MCF 10A (cell line): ENCODE measurements at regions not wholly inside any gene's neighbourhood (a gene's known extent, or its start where the extent isn't known, plus 50 kb on each side); places are given as distances from the start of the nearest gene placed in this dataset.

ENCODE experiments used
- BruUV-seq: library from RNA; stranded (reverse); fragments of 400-500 nt; replicated peaks from 2 replicates; lab custom pipeline; 2021; lab: Mats Ljungman, UMichigan
- CTCF ChIA-PET: fragments of 300-600 bp; sonication (Branson Sonifier 250); formaldehyde crosslinking; extraction: SDS; loops from one replicate; lab custom pipeline; 2021; ENCODE audit warnings: antibody characterized with exemption, inconsistent platforms; lab: Yijun Ruan, JAX
- POLR2A ChIA-PET: fragments of 300-600, 350-650 bp; sonication (Branson Sonifier 250); formaldehyde crosslinking; extraction: SDS; loops from one replicate; lab custom pipeline; 2020; ENCODE audit warnings: antibody characterized with exemption, inconsistent platforms; lab: Yijun Ruan, JAX
- DNase-seq: peaks from one replicate; pipeline ENCODE4 v3.0.0-alpha.2; 2018; ENCODE audit not compliant: unreplicated experiment
- H3K27ac Mint-ChIP-seq: one replicate; pipeline ENCODE4 v1.8.0; 2022; ENCODE audit warnings: mild to moderate bottlenecking, low read depth, mixed read lengths; ENCODE audit not compliant: unreplicated experiment
- H3K27me3 Mint-ChIP-seq: one replicate; pipeline ENCODE4 v1.8.0; 2022; ENCODE audit warnings: mixed read lengths; ENCODE audit not compliant: insufficient read depth, unreplicated experiment
- H3K36me3 Mint-ChIP-seq: one replicate; pipeline ENCODE4 v1.8.0; 2022; ENCODE audit warnings: mild to moderate bottlenecking, moderate library complexity, mixed read lengths; ENCODE audit not compliant: insufficient read depth, unreplicated experiment
- H3K4me1 Mint-ChIP-seq: one replicate; pipeline ENCODE4 v1.8.0; 2022; ENCODE audit warnings: mixed read lengths; ENCODE audit not compliant: insufficient read depth, unreplicated experiment
- H3K4me3 Mint-ChIP-seq: one replicate; pipeline ENCODE4 v1.8.0; 2022; ENCODE audit warnings: mild to moderate bottlenecking, moderate library complexity, mixed read lengths; ENCODE audit not compliant: unreplicated experiment
- H3K9me3 Mint-ChIP-seq: one replicate; pipeline ENCODE4 v1.8.0; 2022; ENCODE audit warnings: mixed read lengths; ENCODE audit not compliant: unreplicated experiment
- CTCF ChIP-seq: fragments of 200-600 bp; IDR thresholded peaks from one replicate; pipeline ENCODE4 v1.8.0; 2022; ENCODE audit warnings: antibody characterized with exemption, mild to moderate bottlenecking; ENCODE audit not compliant: unreplicated experiment
- intact Hi-C: fragments of 100-400 bp; cut with micrococcal nuclease; formaldehyde crosslinking; loops from 2 replicates; pipeline ENCODE4 v1.14.1; 2022

GRCh38 chr20:18971574-18971973 lies 158.0 kb downstream of the SCP2D1 start:
- no peaks in the 10 kb centered on the region for H3K27me3 Mint-ChIP-seq
- intact Hi-C loops: no loop called here
- no TSS peak for BruUV-seq
- TF ChIP-seq CTCF: no peak
- peak; percentile 75 for DNase-seq
- H3K4me1 Mint-ChIP-seq: no peaks in the 10 kb centered on the region
- peaks cover 45% of the 10 kb centered on the region for H3K9me3 Mint-ChIP-seq
- POLR2A ChIA-PET: interaction anchor here (0.6 kb wide), 1 partner anchor 627 kb away, joined by 3 read pairs; no protein-coding TSS in a partner anchor
- CTCF ChIA-PET: interaction anchor here (0.7 to 0.8 kb wide), 2 partner anchors 339 to 484 kb away, joined by 3 read pairs; no protein-coding TSS in a partner anchor
- H3K4me3 Mint-ChIP-seq: no peak overlapping the region
- no peaks in the 10 kb centered on the region for H3K36me3 Mint-ChIP-seq
- no peak overlapping the region for H3K27ac Mint-ChIP-seq

- H3K27ac Mint-ChIP-seq: no peak overlapping the region
- POLR2A ChIA-PET: no interaction called here
- CTCF ChIA-PET: interaction anchor here (0.6 to 0.8 kb wide), 3 partner anchors 340 to 484 kb away, joined by 3 read pairs; no protein-coding TSS in a partner anchor
- no peak overlapping the region for H3K4me3 Mint-ChIP-seq
- BruUV-seq: no TSS peak
- no peaks in the 10 kb centered on the region for H3K4me1 Mint-ChIP-seq
- no peaks in the 10 kb centered on the region for H3K27me3 Mint-ChIP-seq
- no peak for TF ChIP-seq CTCF
- no peak for DNase-seq
- intact Hi-C loops: no loop called here
- H3K9me3 Mint-ChIP-seq: peaks cover 38% of the 10 kb centered on the region
- H3K36me3 Mint-ChIP-seq: no peaks in the 10 kb centered on the region
Measured at GRCh38 chr20:18972251-18972876, 158.8 kb downstream of the SCP2D1 start.

- CTCF ChIA-PET: interaction anchor here (0.6 to 0.7 kb wide), 2 partner anchors 17 to 719 kb away, joined by 3 to 4 read pairs; no protein-coding TSS in a partner anchor
- DNase-seq: peak; percentile 68
- no peaks in the 10 kb centered on the region for H3K27me3 Mint-ChIP-seq
- no peak overlapping the region for H3K27ac Mint-ChIP-seq
- no peaks in the 10 kb centered on the region for H3K36me3 Mint-ChIP-seq
- no peak overlapping the region for H3K4me3 Mint-ChIP-seq
- H3K9me3 Mint-ChIP-seq: peaks cover 26% of the 10 kb centered on the region
- no TSS peak for BruUV-seq
- no peak for TF ChIP-seq CTCF
- H3K4me1 Mint-ChIP-seq: no peaks in the 10 kb centered on the region
- intact Hi-C loops: no loop called here
- POLR2A ChIA-PET: no interaction called here
Measured at GRCh38 chr20:18973529-18974173, 160.1 kb downstream of the SCP2D1 start.

GRCh38 chr20:18974660-18975059 lies 161.1 kb downstream of the SCP2D1 start:
- no peak overlapping the region for H3K4me3 Mint-ChIP-seq
- ChIA-PET CTCF (no interaction called here), POLR2A (no interaction called here)
- DNase-seq: no peak
- no TSS peak for BruUV-seq
- no peak overlapping the region for H3K27ac Mint-ChIP-seq
- intact Hi-C loops: no loop called here
- H3K27me3 Mint-ChIP-seq: no peaks in the 10 kb centered on the region
- H3K4me1 Mint-ChIP-seq: no peaks in the 10 kb centered on the region
- peaks cover 23% of the 10 kb centered on the region for H3K9me3 Mint-ChIP-seq
- H3K36me3 Mint-ChIP-seq: no peaks in the 10 kb centered on the region
- no peak for TF ChIP-seq CTCF
